Stimulated activated naive CD8-positive, alpha-beta T cell treated with anti-CD3 and anti-CD28 coated beads, Interleukin-15, amount 100 ng/mL, for 72 hours (primary cell): ENCODE measurements at regions not wholly inside any gene's neighbourhood (a gene's known extent, or its start where the extent isn't known, plus 50 kb on each side); places are given as distances from the start of the nearest gene placed in this dataset.

ENCODE experiments used
- ATAC-seq: fragments of 150-1000 bp; cut with Tn5 transposase; 2 replicates; pipeline ENCODE4 v1.10.0; 2021; ENCODE audit warnings: mild to moderate bottlenecking, moderate library complexity
- DNase-seq, 2 donors: peaks; one replicate each; pipeline ENCODE4 v3.0.0; 2021 to 2022
- H3K27ac Mint-ChIP-seq, 2 donors: one replicate each; pipeline ENCODE4 v1.8.0; 2022; ENCODE audit warnings: mild to moderate bottlenecking in 2 of 2, mixed read lengths in 2 of 2, moderate library complexity in 2 of 2
- H3K27me3 Mint-ChIP-seq: one replicate; pipeline ENCODE4 v1.8.0; 2022; ENCODE audit warnings: mixed read lengths
- H3K4me1 Mint-ChIP-seq: one replicate; pipeline ENCODE4 v1.8.0; 2022; ENCODE audit warnings: mild to moderate bottlenecking, mixed read lengths
- H3K4me3 Mint-ChIP-seq, 2 donors: one replicate each; pipeline ENCODE4 v1.8.0; 2022; ENCODE audit warnings: mild to moderate bottlenecking in 2 of 2, mixed read lengths in 2 of 2, moderate library complexity in 1 of 2
- H3K9me3 Mint-ChIP-seq, 2 donors: one replicate each; pipeline ENCODE4 v1.8.0; 2022; ENCODE audit warnings: mixed read lengths in 2 of 2

DNA sequence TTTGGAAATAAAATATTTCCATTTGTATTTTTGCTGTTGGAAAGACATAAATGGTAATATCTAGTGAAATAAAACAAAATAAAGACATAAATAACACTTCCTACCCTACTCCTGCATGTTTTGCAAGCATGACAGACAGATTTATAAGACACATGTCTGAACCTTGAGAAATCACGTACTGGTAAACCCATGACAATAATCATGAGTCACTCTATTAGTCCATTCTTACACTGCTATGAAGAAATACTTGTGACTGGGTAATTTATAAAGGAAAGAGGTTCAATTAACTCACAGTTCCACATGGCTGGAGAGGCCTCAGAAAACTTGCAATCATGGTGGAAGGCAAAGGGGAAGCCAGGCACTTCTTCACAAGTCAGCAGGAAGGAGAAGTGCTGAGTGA, 942.2 kb downstream of the REEP3 start:
- ATAC-seq (no peak), DNase-seq (no peak)
- no peaks in the 10 kb centered on the region for H3K4me1 Mint-ChIP-seq

DNA sequence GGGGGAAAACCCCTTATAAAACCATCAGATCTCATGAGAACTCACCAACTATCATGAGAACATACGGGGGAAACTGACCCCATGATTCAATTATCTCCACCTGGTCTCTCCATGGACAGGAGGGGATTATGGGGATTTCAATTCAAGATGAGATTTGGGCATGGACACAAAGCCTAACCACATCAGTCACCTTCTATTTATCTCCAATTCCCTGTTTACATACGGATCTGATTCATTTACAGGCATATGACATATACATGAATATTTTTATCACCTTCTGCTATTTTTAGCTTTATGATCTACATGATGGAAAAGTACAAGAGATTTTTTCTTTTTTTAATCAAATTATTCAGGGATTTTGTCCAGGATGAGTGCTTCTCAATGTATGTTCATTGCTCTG, 944.5 kb downstream of the REEP3 start:
- H3K4me3 Mint-ChIP-seq: no peak overlapping the region
- DNase-seq (no peak), ATAC-seq (no peak)
- H3K4me1 Mint-ChIP-seq: no peaks in the 10 kb centered on the region
- H3K27ac Mint-ChIP-seq: no peak overlapping the region
- peaks cover 20 to 38% of the 10 kb centered on the region in 2 donors for H3K9me3 Mint-ChIP-seq
- H3K27me3 Mint-ChIP-seq: no peaks in the 10 kb centered on the region

More for the DNA sequence above, 942.2 kb downstream of the REEP3 start:
- peaks cover 20 to 29% of the 10 kb centered on the region in 2 donors for H3K9me3 Mint-ChIP-seq
- H3K27ac Mint-ChIP-seq: no peak overlapping the region
- H3K4me3 Mint-ChIP-seq: no peak overlapping the region
- no peaks in the 10 kb centered on the region for H3K27me3 Mint-ChIP-seq

DNA sequence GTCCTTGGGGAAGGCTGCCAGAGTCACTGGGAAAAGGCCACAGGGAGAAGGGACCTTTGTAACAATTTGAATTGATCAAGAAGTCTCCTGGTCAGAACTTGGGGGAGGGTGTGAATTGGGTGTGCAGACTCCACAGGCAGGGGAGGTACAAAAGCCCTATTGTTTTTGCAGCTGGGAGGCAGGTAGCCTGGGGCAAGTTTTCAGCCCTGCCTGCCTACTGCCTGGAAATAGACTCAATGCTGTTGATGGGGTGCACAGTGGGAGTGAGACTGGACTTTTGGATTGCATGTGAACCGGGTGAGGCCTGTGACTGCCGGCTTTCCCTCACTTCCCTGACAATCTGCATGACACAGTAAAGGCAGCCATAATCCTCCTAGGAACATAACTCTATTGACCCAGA, 947.0 kb downstream of the REEP3 start:
- ATAC-seq (no peak), DNase-seq (no peak)
- H3K27ac Mint-ChIP-seq: no peak overlapping the region
- H3K4me1 Mint-ChIP-seq: no peaks in the 10 kb centered on the region
- peaks cover 20 to 39% of the 10 kb centered on the region in 2 donors for H3K9me3 Mint-ChIP-seq
- H3K4me3 Mint-ChIP-seq: no peak overlapping the region
- H3K27me3 Mint-ChIP-seq: no peaks in the 10 kb centered on the region

DNA sequence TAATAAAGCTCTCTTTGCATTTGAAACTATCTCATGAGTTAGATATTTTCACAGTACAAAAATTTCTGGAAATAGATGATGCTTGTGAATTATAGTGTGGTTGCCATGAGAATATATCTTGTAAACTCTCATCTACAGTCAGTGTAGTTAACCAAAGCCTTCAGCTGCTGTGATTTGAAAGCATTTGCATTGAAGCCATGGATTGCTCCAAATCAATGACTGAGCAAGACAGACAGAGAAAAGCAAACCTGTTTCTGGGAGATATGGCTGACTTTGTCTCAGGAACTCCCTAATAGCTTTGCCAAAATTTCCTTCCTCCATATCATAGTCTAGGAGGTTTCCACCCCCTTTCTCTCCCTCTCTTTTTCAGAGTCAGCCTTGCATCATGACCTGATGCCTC, 955.3 kb downstream of the REEP3 start:
- no peaks in the 10 kb centered on the region for H3K4me1 Mint-ChIP-seq
- ATAC-seq: no peak
- peaks cover 5 to 13% of the 10 kb centered on the region in 2 donors for H3K9me3 Mint-ChIP-seq
- no peak overlapping the region for H3K27ac Mint-ChIP-seq
- H3K27me3 Mint-ChIP-seq: no peaks in the 10 kb centered on the region
- no peak overlapping the region for H3K4me3 Mint-ChIP-seq
- DNase-seq: no peak

DNA sequence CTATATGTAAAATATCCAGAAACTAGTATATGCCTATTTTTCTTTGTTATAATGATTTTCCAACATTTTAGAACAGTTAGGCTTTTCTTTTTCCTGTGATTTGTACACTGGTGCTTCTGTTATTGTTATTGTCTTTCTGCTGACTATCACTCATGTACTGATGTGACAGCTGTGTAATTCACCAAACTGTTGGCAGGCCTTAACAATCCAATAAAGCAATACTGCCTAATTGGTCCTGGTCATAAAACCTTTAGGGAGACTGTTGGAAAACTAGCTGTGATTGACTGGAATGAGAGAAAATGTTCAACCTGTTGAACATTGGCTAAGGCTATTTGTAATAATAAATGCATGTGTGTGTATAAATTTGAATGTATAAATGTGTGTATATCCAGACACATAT, 956.6 kb downstream of the REEP3 start:
- ATAC-seq (no peak), DNase-seq (no peak)
- no peak overlapping the region for H3K27ac Mint-ChIP-seq
- H3K4me1 Mint-ChIP-seq: no peaks in the 10 kb centered on the region
- peaks cover 5 to 13% of the 10 kb centered on the region in 2 donors for H3K9me3 Mint-ChIP-seq
- H3K4me3 Mint-ChIP-seq: no peak overlapping the region
- H3K27me3 Mint-ChIP-seq: no peaks in the 10 kb centered on the region

DNA sequence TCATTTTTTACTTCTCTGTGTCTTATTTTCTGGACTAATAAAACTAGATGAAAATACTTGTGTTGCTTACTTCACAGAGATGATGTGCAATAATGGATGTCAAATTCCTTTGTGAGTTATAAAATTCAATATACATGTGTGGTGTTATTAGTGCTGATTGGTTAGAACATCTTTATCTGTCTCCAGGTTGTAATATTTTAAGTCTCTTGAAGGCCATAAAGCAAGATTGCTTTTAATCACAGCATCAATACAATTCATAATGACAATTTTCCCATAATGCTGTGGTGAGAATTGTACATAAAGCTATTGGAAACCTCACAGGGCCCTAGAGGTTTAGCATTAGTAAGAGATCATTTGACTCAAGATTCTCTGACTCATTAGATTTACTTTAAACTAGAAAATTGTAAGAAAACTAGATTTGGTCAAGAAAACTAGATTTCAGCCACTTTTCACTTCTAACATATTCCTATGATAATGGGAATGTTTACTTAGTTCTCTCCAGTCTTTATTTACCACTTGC, 963.7 kb downstream of the REEP3 start:
- ATAC-seq (no peak), DNase-seq (no peak)
- Mint-ChIP-seq H3K27me3 (no peaks in the 10 kb centered on the region), H3K4me1 (no peaks in the 10 kb centered on the region), H3K4me3 (no peak overlapping the region), H3K27ac (no peak overlapping the region), H3K9me3 (peaks cover 5 to 8% of the 10 kb centered on the region in 2 donors)

DNA sequence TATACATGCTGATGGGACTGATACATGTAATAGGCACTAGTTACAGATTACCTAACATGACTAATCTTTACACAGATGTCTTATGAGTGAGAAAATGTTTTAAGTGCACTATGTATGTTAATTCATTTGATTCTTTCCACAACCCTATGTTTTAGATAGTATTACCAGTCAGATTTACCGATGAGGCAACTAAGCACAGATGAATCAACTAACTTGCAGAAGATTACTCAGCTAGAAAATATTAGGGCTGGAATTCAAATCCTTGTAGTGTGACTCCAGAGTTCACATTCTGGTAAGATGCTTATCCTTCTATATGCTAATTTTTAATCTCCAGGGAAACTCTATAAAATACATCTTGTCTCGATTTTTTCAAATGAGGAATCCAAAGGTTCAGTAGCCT, 964.9 kb downstream of the REEP3 start:
- H3K4me1 Mint-ChIP-seq: no peaks in the 10 kb centered on the region
- DNase-seq: no peak
- no peak for ATAC-seq
- no peak overlapping the region for H3K4me3 Mint-ChIP-seq
- H3K27me3 Mint-ChIP-seq: no peaks in the 10 kb centered on the region
- peaks cover 8 to 9% of the 10 kb centered on the region in 2 donors for H3K9me3 Mint-ChIP-seq
- no peak overlapping the region for H3K27ac Mint-ChIP-seq

DNA sequence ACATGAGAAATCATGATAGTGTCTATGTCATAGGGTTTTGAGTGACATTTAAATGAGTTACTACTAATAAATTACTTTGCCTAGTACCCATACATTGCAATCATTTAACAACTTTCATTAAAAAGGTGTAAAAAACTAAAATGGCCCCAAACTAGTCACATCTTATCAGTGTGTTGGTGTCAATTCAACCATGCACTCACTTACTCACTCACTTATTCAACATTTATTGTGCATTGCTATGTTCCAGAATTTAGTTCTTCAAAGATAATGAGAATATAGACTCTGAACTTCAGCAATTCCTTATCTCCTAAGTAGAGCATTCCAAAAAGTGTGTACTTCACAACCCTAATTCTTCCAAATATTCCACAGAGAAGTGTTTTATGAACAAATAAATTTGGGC, 965.7 kb downstream of the REEP3 start:
- Mint-ChIP-seq H3K27me3 (no peaks in the 10 kb centered on the region), H3K4me3 (no peak overlapping the region), H3K27ac (no peak overlapping the region), H3K4me1 (no peaks in the 10 kb centered on the region), H3K9me3 (peaks cover 8 to 9% of the 10 kb centered on the region in 2 donors)
- DNase-seq: no peak
- no peak for ATAC-seq

DNA sequence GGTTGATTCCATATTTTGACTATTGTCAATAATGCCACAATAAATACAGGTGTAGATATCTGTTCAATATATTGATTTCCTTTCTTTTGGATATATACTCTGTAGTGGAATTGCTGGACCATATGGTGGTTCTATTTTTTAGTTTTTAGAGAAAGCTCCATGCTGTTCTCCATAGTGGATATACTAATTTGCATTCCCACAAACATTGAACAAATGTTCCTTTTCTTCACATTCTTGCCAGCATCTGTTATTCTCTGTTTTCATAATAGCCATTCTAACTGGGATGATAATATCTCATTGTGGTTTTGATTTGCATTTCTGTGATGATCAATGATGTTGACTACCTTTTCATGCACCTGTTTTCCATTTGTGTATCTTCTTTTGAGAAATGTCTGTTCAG, 973.7 kb downstream of the REEP3 start:
- H3K4me3 Mint-ChIP-seq: no peak overlapping the region
- no peaks in the 10 kb centered on the region for H3K4me1 Mint-ChIP-seq
- H3K27me3 Mint-ChIP-seq: no peaks in the 10 kb centered on the region
- peaks cover 4 to 7% of the 10 kb centered on the region in 2 donors for H3K9me3 Mint-ChIP-seq
- H3K27ac Mint-ChIP-seq: no peak overlapping the region
- DNase-seq (no peak), ATAC-seq (no peak)

DNA sequence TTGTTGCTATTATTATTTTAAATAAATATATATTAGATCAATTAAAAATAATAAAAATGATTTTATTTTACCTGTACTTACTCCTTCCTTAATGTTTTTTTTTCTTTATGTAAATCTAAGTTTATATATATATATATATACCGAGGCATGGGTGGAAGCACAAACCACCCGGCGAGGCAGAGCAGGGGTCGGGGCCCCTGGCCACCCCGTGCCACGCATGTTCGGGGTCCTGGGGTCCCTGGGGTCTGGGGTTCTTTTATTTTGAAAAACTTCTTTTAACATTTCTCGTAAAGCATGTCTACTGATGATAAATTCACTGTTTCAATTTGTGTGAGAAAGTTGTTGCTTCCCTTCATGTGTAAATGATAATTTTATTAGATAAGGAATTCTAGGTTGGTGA, 976.1 kb downstream of the REEP3 start:
- no peak for ATAC-seq
- no peaks in the 10 kb centered on the region for H3K27me3 Mint-ChIP-seq
- no peak overlapping the region for H3K27ac Mint-ChIP-seq

DNA sequence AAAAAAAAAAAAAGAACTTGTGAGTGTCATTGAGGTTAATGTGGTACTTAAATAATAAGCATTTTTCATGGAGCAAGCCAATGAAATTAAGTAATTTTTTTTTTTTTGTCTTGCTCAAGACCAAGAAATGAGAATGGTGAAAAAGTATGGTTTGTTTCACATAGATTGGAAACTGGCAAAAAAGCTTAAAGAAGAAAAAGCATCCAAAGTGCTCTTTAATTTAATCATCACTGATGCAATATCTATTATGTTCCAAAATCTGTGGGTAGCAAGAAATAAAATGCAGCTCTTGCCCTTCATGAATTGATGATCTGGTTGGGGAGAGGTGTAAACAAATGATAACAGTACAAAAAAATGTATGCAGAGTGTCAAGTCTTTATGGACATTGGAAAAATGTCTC, 980.6 kb downstream of the REEP3 start:
- Mint-ChIP-seq H3K4me3 (no peak overlapping the region), H3K27me3 (no peaks in the 10 kb centered on the region), H3K9me3 (peaks cover 0 to 2% of the 10 kb centered on the region in 2 donors), H3K27ac (no peak overlapping the region), H3K4me1 (no peaks in the 10 kb centered on the region)
- DNase-seq (no peak), ATAC-seq (no peak)

More for the DNA sequence above, 976.1 kb downstream of the REEP3 start:
- Mint-ChIP-seq H3K9me3 (peaks cover 0 to 7% of the 10 kb centered on the region in 2 donors), H3K4me3 (no peak overlapping the region), H3K4me1 (no peaks in the 10 kb centered on the region)
- no peak for DNase-seq

DNA sequence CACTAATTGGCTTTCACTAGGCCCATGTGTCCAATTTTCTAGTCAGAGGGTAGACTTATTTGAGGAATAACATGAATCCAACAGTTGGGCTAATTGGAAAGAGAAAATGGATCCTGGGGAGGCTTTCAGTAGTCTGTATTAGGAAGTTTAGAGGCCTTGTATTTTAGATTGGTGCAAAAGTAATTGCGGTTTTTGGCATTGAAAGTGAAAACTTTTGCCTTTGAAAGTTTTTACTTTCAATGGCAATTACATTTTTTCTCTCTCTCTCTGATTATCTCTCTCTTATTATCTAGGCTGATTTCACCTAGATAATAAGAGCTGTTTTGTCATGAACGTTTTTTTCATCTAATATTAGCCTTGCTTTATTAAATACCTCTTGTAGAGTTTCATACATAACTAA, 981.7 kb downstream of the REEP3 start:
- no peaks in the 10 kb centered on the region for H3K4me1 Mint-ChIP-seq
- no peaks in the 10 kb centered on the region for H3K27me3 Mint-ChIP-seq
- H3K27ac Mint-ChIP-seq: no peak overlapping the region
- no peak for DNase-seq
- H3K4me3 Mint-ChIP-seq: no peak overlapping the region
- ATAC-seq: no peak
- H3K9me3 Mint-ChIP-seq: no peaks in the 10 kb centered on the region

DNA sequence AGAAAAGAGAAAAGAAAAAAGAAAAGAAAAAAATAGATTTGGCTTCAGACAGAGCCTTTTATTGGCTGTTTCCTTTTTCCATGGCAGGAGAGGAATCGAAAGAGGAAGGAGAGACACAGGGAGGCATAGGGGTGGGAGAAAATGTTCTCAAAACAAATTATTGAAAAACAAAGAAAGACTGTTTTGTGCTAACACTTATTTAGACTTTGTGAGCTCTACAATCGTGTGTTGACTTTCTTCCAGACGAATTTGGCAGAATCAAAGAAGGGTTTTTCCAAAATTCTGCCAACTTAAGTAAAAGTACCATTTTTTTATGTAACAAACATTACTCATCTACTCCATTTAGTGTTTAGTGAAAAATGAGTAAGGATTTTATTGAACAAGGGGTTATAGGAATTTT, 982.2 kb downstream of the REEP3 start:
- ATAC-seq: no peak
- no peak for DNase-seq

DNA sequence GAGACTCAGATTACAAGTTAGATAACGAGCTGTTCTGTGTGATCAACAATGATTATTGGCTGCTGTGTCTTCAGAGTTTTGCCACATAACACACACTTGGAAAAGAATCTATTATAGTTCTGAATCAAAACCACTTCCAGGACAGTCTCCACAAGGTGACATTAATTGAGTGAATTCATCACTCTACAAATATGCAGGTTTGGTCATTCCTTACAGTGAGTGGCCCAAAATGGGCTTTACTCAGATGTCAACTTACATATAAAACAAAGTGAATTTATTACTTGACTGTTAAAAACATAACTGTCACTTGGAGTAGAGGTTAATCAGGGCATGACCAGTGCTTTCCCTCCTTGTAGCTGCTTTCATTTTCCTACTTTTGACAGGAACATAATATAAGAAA, 984.3 kb downstream of the REEP3 start:
- Mint-ChIP-seq H3K4me3 (no peak overlapping the region), H3K27me3 (no peaks in the 10 kb centered on the region), H3K27ac (no peak overlapping the region), H3K4me1 (no peaks in the 10 kb centered on the region), H3K9me3 (no peaks in the 10 kb centered on the region)
- ATAC-seq: no peak
- DNase-seq: no peak

More for the DNA sequence above, 982.2 kb downstream of the REEP3 start:
- H3K4me3 Mint-ChIP-seq: no peak overlapping the region
- no peaks in the 10 kb centered on the region for H3K27me3 Mint-ChIP-seq
- no peaks in the 10 kb centered on the region for H3K9me3 Mint-ChIP-seq
- no peaks in the 10 kb centered on the region for H3K4me1 Mint-ChIP-seq
- H3K27ac Mint-ChIP-seq: no peak overlapping the region

DNA sequence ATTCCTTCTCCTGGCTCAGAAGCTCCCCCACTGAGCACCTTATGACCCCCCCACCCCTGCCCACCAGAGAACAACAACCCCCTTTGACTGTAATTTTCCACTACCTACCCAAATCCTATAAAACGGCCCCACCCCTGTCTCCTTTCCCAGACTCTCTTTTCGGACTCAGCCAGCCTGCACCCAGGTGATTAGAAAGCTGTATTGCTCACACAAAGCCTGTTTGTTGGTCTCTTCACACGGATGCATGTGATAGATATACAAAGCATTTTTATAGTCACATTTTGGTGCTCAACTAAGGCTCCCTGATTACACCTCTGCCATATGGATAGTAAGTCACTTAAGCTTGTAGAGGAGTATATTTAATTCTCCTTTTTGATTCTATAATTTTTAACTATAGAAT, 985.8 kb downstream of the REEP3 start:
- no peaks in the 10 kb centered on the region for H3K27me3 Mint-ChIP-seq
- no peak overlapping the region for H3K4me3 Mint-ChIP-seq
- H3K9me3 Mint-ChIP-seq: no peaks in the 10 kb centered on the region
- ATAC-seq (no peak), DNase-seq (no peak)
- H3K4me1 Mint-ChIP-seq: no peaks in the 10 kb centered on the region
- H3K27ac Mint-ChIP-seq: no peak overlapping the region

DNA sequence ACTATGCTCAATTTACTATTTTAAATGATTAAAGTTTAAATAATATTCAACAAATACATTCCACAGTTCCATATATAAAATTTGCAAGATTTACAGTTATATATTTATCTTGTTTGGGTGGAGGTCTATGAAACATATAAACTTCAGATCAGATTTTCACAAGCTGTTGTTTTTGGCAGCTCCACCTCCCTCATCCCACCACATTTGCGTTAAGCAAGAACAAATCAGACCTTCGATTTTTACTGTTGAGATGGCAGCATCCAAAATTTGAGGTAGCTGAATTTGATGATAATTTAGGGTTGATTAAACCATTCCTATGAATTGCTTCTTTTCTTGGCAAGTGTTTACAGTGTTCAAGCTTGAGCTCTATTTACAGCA, 986.4 kb downstream of the REEP3 start:
- ATAC-seq (no peak), DNase-seq (no peak)
- no peak overlapping the region for H3K27ac Mint-ChIP-seq

DNA sequence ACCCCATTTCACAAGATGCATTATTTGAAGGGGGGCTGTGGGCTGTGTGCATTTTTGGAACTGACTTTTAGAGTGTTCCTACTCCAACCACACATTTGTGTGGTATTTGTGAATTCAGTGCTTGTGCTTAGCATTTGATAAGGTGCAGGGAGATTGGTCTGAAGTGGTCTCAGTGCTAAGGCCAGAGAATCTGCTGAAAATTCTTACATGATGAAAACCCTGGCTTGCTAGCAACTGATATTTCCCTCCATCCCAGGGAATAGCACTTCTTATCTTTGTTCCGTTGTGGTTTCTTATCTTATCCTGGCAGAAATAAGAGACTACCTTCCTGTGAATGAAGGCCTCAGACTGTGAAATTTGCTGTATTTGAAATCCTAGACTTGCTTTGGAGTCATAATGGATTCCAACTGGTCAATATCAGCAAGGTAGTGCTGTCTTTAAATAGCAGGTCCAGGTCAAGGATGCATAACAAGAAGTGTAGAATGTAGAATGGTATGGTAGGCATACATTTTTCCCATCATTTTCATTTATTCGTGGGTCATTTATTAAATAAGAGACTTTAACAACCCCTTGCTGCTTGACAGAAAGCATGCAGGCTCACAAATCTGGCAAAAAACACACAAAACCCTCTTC, 986.9 kb downstream of the REEP3 start:
- Mint-ChIP-seq H3K27me3 (no peaks in the 10 kb centered on the region), H3K4me3 (no peak overlapping the region), H3K9me3 (no peaks in the 10 kb centered on the region), H3K27ac (no peak overlapping the region), H3K4me1 (no peaks in the 10 kb centered on the region)
- DNase-seq (no peak), ATAC-seq (no peak)

More for the DNA sequence above, 986.4 kb downstream of the REEP3 start:
- no peak overlapping the region for H3K4me3 Mint-ChIP-seq
- no peaks in the 10 kb centered on the region for H3K4me1 Mint-ChIP-seq
- H3K27me3 Mint-ChIP-seq: no peaks in the 10 kb centered on the region
- H3K9me3 Mint-ChIP-seq: no peaks in the 10 kb centered on the region
